GM18951 (cell line): ENCODE measurements at regions not wholly inside any gene's neighbourhood (a gene's known extent, or its start where the extent isn't known, plus 50 kb on each side); places are given as distances from the start of the nearest gene placed in this dataset.
"Not testable (repeated sequence)": the region's sequence is repeated elsewhere in the genome, so short reads cannot be mapped to it uniquely, and the experiment has no call there.

ENCODE experiments used
- POLR2A ChIP-seq: IDR thresholded peaks from 4 replicates; pipeline ENCODE4 v1.6.1; 2011; ENCODE audit warnings: mild to moderate bottlenecking; ENCODE audit not compliant: insufficient read length, insufficient read depth; ENCODE audit errors: extremely low read depth
- in situ Hi-C: fragments of 300-500 bp; cut with MboI; formaldehyde crosslinking; loops from one replicate; pipeline ENCODE4 v1.12.0; 2022; ENCODE audit warnings: low sequenced_read_pairs, mixed read lengths, inconsistent platforms; ENCODE audit not compliant: unreplicated experiment

- in situ Hi-C loops: no loop called here
- TF ChIP-seq POLR2A: no peak
Observed at GRCh38 chr11:80748207-80748925, 1307.5 kb upstream of the TENM4 start.

GRCh38 chr11:80746300-80746699, 1305.5 kb upstream of the TENM4 start:
- no peak for TF ChIP-seq POLR2A
- in situ Hi-C loops: no loop called here

DNA sequence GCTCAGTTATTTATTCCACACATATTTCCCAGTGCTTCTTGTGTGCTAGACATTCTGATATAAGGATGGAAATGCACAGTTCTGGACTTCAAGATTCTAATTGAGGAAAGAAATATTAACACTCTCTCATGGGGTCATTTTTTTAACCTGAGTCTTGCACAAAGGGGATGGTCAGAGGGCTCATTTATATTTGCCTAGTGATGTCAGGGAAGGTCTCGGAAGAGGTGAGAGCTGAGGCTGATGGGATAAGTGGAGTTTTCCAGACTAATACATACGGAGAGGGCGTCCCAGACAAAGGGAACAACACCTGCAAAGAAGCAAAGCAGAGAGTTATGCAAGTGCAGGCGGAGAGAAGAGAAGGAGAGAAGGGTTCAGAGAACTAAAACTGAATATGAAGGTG, 1304.6 kb upstream of the TENM4 start:
- in situ Hi-C loops: no loop called here
- no peak for TF ChIP-seq POLR2A

DNA sequence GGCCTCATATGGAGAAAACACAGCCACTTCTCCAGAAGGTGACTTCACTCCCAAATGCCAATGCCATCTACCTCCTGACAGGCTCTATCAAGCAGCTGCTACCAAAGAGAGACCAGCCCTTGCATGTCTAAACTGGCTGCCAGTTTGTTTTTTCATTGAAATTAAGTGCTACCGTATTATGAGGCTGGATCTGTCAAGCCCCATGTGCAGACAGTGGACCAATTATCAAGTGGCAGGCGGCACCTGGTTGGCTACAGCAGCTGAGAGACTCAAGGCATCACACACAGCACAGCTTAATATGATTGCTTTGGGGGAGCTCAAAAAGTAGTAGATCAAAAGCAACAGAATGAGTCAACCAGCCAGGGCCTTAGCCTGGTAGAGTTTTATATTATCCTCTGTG, 1293.0 kb upstream of the TENM4 start:
- no peak for TF ChIP-seq POLR2A
- in situ Hi-C loops: no loop called here

- TF ChIP-seq POLR2A: no peak
- in situ Hi-C loops: no loop called here
Observed at GRCh38 chr11:80733361-80733760, 1292.5 kb upstream of the TENM4 start.

DNA sequence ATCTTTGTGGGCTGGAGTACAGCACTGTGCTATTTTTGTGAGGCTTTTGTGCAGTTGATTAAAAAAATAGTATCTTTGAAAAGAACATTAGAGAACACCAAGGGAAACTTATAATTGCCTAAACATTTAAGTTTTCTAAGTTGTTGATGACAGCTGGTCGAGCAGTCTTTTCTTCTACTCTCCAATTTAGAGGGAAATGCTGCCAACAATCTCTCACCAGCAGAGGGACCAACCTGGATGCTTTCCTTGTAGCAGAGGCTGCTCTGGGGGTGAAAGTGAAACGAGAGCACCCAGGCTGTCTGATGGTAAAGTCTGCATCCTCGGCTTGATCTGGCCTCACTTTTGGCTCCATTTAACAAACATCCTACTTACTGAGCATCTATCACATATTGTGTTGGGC, 1286.5 kb upstream of the TENM4 start:
- TF ChIP-seq POLR2A: no peak
- in situ Hi-C loops: no loop called here

DNA sequence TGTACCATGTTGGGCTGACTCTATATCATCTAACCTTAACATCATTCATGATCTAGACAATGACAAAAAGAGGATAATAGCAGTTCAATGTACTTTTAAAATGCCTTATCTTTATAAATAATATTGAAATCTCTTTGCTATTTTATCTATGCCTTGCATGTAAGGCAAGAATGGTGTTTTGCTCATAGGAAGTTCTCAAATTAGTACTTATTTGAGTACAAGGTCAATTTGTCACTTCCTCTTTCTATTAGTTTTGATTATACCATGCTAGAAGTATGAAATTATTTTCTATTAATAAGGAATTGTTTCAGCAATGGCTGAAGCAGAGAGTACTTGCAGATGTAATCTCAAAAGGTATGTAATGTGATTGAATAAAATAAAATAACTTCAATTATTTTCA, 1285.4 kb upstream of the TENM4 start:
- in situ Hi-C loops: no loop called here

GRCh38 chr11:80724366-80724765, 1283.5 kb upstream of the TENM4 start:
- in situ Hi-C loops: no loop called here
- TF ChIP-seq POLR2A: no peak

More for the DNA sequence above, 1285.4 kb upstream of the TENM4 start:
- no peak for TF ChIP-seq POLR2A

GRCh38 chr11:80722629-80723028, 1281.8 kb upstream of the TENM4 start:
- in situ Hi-C loops: no loop called here
- TF ChIP-seq POLR2A: no peak

DNA sequence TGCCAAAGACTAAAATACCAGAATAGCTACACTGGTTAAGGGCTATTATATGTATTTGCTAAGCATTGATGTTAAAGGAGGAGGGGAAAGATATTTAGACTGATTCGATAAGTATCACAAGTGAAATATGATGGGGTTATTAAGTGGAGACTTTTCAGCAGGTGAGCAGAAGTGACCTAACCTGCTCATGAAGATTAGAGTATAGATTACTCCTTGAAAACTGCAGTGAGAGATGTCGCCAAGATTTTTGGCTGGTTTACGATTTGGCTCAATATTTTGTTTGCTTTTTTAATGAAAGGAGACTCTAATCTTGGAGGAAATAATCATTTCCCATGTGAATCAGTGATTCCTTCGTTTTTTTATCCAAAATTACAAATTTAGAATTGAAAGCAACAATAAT, 1279.5 kb upstream of the TENM4 start:
- in situ Hi-C loops: no loop called here
- TF ChIP-seq POLR2A: no peak

- TF ChIP-seq POLR2A: no peak
- in situ Hi-C loops: no loop called here
Observed at GRCh38 chr11:80719292-80719646, 1278.4 kb upstream of the TENM4 start.

DNA sequence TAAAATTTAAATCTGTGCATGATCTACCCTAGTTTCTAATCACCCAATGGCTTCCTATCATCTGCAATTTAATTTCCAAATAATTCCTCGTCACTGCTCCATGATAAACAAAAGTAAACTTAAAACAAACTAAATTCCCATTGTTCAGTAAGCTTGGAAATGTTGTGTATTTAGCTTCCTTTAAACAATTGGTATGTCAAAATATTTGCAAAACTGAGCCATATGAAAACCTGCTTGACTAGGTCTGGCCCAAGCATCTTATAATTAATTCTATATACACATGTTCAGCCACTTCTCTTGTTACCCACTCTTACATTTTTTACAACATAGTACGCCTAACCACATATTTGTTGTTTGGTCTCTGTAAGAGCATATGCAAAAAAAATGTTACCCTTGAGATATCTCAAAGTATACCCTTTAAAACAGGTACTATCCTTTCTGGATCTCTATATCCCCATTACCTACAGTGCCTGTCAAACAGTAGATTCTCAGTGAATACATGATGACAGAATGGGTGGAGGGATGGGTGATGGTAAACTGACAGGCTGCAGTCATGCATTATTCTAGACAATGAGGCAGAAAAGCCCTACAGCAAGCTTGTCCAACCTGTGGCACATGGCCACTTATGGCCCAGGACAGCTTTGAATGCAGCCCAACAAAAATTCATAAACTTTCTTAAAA, 1277.9 kb upstream of the TENM4 start:
- in situ Hi-C loops: no loop called here
- TF ChIP-seq POLR2A: no peak

DNA sequence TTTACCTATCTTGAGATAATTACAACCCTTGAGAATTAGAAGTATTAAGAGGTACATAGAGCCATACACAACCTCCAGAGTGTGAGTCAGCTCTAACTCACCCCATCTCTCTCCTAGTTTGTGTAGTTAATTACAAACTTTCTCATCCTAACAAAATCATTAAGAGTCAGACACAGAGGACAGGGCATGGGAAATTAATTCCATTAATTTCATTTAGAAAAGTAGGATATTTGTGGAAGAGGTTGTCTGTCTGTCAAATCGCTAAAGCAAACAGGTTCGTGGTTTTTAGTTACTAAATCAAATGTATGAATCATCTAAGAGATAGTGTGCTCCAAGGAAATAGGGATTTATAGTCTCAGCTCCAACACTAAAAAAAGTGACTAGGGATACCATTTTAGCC, 1261.4 kb upstream of the TENM4 start:
- in situ Hi-C loops: no loop called here

DNA sequence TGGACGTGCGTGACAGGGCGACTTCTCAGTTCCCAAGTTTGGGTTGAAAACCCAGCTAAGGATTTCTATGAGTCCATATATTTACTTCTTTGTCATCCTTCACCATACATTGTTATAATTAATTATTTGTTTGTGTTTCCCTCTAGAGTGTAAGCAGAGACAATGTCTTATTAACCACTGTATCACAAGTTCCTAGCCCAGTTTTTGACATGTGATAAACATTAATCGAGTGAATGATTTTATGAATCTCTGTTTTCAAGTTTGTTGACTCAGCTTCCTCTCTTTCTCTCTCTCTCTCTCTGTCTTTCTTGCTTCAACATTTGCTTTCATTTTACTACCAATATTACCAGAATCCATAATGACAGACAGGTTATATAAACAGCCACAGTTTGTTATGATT, 1259.6 kb upstream of the TENM4 start:
- in situ Hi-C loops: no loop called here
- TF ChIP-seq POLR2A: no peak

More for the DNA sequence above, 1261.4 kb upstream of the TENM4 start:
- TF ChIP-seq POLR2A: no peak

GRCh38 chr11:80699406-80700177, 1258.8 kb upstream of the TENM4 start:
- in situ Hi-C loops: not testable (repeated sequence)
